ENCODE measurements at regions not wholly inside any gene's neighbourhood (a gene's known extent, or its start where the extent isn't known, plus 50 kb on each side); places are given as distances from the start of the nearest gene placed in this dataset.

GRCh38 chrX:22660756-22661155 lies 339.0 kb upstream of the DDX53 start:
- TF ChIP-seq CTCF (IDR thresholded peaks at IDR 0.05), result no peak
- no peak for TF ChIP-seq POLR2A (IDR thresholded peaks at IDR 0.05)

All from adrenal gland (tissue), 5 donors.